Mesendoderm (in vitro differentiated cells): ENCODE measurements at regions not wholly inside any gene's neighbourhood (a gene's known extent, or its start where the extent isn't known, plus 50 kb on each side); places are given as distances from the start of the nearest gene placed in this dataset.
A peak's percentile ranks its signal among the peaks of the same experiment; 100 is the strongest.

Experiments used
- DNase-seq: peaks from one replicate; pipeline ENCODE4 v3.0.0; 2013
- H2AK5ac ChIP-seq: 2 replicates; pipeline ENCODE4 v1.6.1; 2013; ENCODE audit warnings: low read length, inconsistent platforms
- H2BK120ac ChIP-seq: 2 replicates; pipeline ENCODE4 v1.6.1; 2013; ENCODE audit warnings: low read depth, mild to moderate bottlenecking, low read length, moderate library complexity, mixed read lengths
- H2BK15ac ChIP-seq: replicated peaks from 2 replicates; pipeline ENCODE4 v1.6.1; 2013; ENCODE audit warnings: low read depth, mild to moderate bottlenecking, moderate library complexity
- H2BK5ac ChIP-seq: 2 replicates; pipeline ENCODE4 v1.6.1; 2013; ENCODE audit warnings: low read length, inconsistent platforms
- H3K18ac ChIP-seq: 2 replicates; pipeline ENCODE4 v1.6.1; 2013; ENCODE audit warnings: mild to moderate bottlenecking, low read length, mixed read lengths
- H3K23ac ChIP-seq: one replicate; pipeline ENCODE4 v1.6.1; 2013; ENCODE audit warnings: low read length
- H3K27ac ChIP-seq: 2 replicates; pipeline ENCODE4 v1.5.1; 2013; ENCODE audit warnings: low read depth, mild to moderate bottlenecking, inconsistent platforms, low read length, moderate library complexity
- H3K27me3 ChIP-seq: 2 replicates; pipeline ENCODE4 v1.6.1; 2013; ENCODE audit warnings: low read length, control low read depth, mild to moderate bottlenecking, inconsistent platforms; ENCODE audit not compliant: insufficient read depth, poor library complexity
- H3K36me3 ChIP-seq: 2 replicates; pipeline ENCODE4 v1.6.1; 2013; ENCODE audit warnings: low read length, inconsistent platforms; ENCODE audit not compliant: control insufficient read depth, insufficient read depth
- H3K4ac ChIP-seq: one replicate; pipeline ENCODE4 v1.6.1; 2013; ENCODE audit warnings: low read depth, mild to moderate bottlenecking, low read length, moderate library complexity
- H3K4me1 ChIP-seq: 2 replicates; pipeline ENCODE4 v1.6.1; 2013; ENCODE audit warnings: low read depth, low read length, inconsistent platforms; ENCODE audit not compliant: control insufficient read depth
- H3K4me2 ChIP-seq: 2 replicates; pipeline ENCODE4 v1.6.1; 2013; ENCODE audit warnings: low read length
- H3K4me3 ChIP-seq: 2 replicates; pipeline ENCODE4 v1.5.1; 2013; ENCODE audit warnings: mild to moderate bottlenecking, low read length
- H3K56ac ChIP-seq: one replicate; pipeline ENCODE4 v1.6.1; 2013; ENCODE audit warnings: low read length
- H3K79me1 ChIP-seq: 2 replicates; pipeline ENCODE4 v1.6.1; 2013; ENCODE audit warnings: low read length, inconsistent platforms
- H3K79me2 ChIP-seq: 2 replicates; pipeline ENCODE4 v1.6.1; 2013; ENCODE audit warnings: mild to moderate bottlenecking, low read length; ENCODE audit not compliant: control insufficient read depth, insufficient read depth
- H3K9ac ChIP-seq: 2 replicates; pipeline ENCODE4 v1.6.1; 2013; ENCODE audit warnings: low read length, inconsistent platforms
- H4K5ac ChIP-seq: one replicate; pipeline ENCODE4 v1.6.1; 2013; ENCODE audit warnings: low read length
- H4K8ac ChIP-seq: one replicate; pipeline ENCODE4 v1.6.1; 2013; ENCODE audit warnings: low read depth, mild to moderate bottlenecking, control low read depth, low read length, moderate library complexity
- WGBS: extraction: QIAGEN DNeasy Blood & Tissue Kit; methylation state at CpG from one replicate; pipeline ENCODE4 v1.1.7; 2013; ENCODE audit warnings: low lambda C conversion rate, missing lambda C conversion rate; ENCODE audit not compliant: insufficient coverage; ENCODE audit errors: extremely low coverage; 5-methylcytosine and 5-hydroxymethylcytosine counted together

GRCh38 chr1:93732514-93732913 is 50.9 kb upstream of the BCAR3 start:
- no peaks in the 10 kb centered on the region for H3K36me3 ChIP-seq
- H2BK15ac ChIP-seq, result no peak overlapping the region
- H3K79me2 ChIP-seq, result no peaks in the 10 kb centered on the region
- H3K4me3 ChIP-seq, result no peak overlapping the region
- H3K9ac ChIP-seq, result no peak overlapping the region
- H2BK5ac ChIP-seq, result no peak overlapping the region
- H3K27ac ChIP-seq, result no peak overlapping the region
- H2AK5ac ChIP-seq, result no peak overlapping the region
- DNase-seq, result peak; percentile 51
- no peaks in the 10 kb centered on the region for H3K27me3 ChIP-seq
- H3K4me2 ChIP-seq, result no peak overlapping the region
- H3K56ac ChIP-seq, result no peak overlapping the region
- no peaks in the 10 kb centered on the region for H3K79me1 ChIP-seq
- H4K5ac ChIP-seq, result no peak overlapping the region
- H3K18ac ChIP-seq, result no peak overlapping the region
- peaks cover 2% of the 10 kb centered on the region for H3K4me1 ChIP-seq
- H3K23ac ChIP-seq, result no peak overlapping the region
- WGBS, result no CpG with 5 or more reads among the region's 4 CpGs
- no peak overlapping the region for H3K4ac ChIP-seq
- no peak overlapping the region for H2BK120ac ChIP-seq
- no peak overlapping the region for H4K8ac ChIP-seq
